Suprapubic skin (tissue), 3 donors: ENCODE measurements at regions not wholly inside any gene's neighbourhood (a gene's known extent, or its start where the extent isn't known, plus 50 kb on each side); places are given as distances from the start of the nearest gene placed in this dataset.

Source experiments
- CTCF ChIP-seq, 2 donors: fragments of 200-600 bp in 1 of 2; fragments of 450-650 bp in 1 of 2; sonication (generic) in 1 of 2; IDR thresholded peaks; one replicate each; pipeline ENCODE4 v1.5.1; 2016 to 2019; ENCODE audit warnings: antibody characterized with exemption in 2 of 2, mild to moderate bottlenecking in 1 of 2, moderate library complexity in 1 of 2
- POLR2A ChIP-seq, 2 donors: fragments of 450-650 bp; IDR thresholded peaks; one replicate each; pipeline ENCODE4 v1.6.1; 2017; ENCODE audit warnings: antibody characterized with exemption in 2 of 2, mild to moderate bottlenecking in 2 of 2, moderate library complexity in 2 of 2

- TF ChIP-seq POLR2A (IDR thresholded peaks at IDR 0.05) (no peak), CTCF (IDR thresholded peaks at IDR 0.05) (no peak)
Observed at GRCh38 chr17:63132459-63132911, 166.4 kb downstream of the TANC2 start.
